ENCODE measurements at regions not wholly inside any gene's neighbourhood (a gene's known extent, or its start where the extent isn't known, plus 50 kb on each side); places are given as distances from the start of the nearest gene placed in this dataset.

DNA sequence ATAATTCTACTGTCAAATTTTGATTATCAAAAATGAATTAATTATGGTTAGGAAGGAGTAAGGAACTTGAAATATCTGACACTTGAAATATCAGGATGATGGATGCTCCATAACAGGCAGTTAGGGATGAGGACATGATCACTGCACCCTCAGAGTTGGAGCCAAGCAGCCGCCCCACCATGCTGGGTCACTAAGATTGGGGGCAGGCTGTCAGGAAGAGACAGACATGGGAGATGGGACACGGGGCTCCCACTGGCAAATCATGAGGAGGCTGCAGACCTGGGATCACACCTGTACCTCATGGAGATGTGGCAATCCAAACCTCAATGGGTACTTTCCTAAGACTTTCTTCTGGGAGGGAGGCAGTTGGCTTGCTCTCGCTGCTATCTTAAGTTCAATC lies 982.0 kb upstream of the ZEB2 start:
- Mint-ChIP-seq H3K4me1 (no peaks in the 10 kb centered on the region), H3K9me3 (no peaks in the 10 kb centered on the region), H3K27me3 (no peaks in the 10 kb centered on the region), H3K36me3 (ENCODE audit: low read depth) (no peaks in the 10 kb centered on the region), H3K4me3 (no peak overlapping the region), H3K27ac (no peak overlapping the region)
- no peak for DNase-seq
- no peak for ATAC-seq

DNA sequence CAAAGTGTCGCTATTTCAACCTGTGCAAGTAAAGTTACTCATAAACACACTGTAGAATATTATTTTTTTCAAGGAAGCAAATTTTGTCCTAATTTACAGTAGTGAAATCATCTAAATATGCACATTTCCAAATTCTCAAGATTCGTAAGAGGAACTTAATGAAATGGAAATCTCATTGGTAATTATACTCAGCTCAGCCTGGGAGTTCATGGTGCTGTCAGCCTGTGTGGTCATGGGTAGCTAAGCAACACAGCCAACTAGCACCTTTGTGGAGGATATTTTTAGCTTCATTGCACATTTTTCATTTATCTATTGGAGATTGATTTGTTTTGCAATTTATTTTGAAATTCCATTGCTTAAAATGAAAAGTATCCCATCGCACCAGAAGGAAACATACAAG lies 975.7 kb upstream of the ZEB2 start:
- Mint-ChIP-seq H3K4me3 (no peak overlapping the region), H3K27me3 (no peaks in the 10 kb centered on the region), H3K27ac (no peak overlapping the region), H3K4me1 (no peaks in the 10 kb centered on the region), H3K36me3 (ENCODE audit: low read depth) (no peaks in the 10 kb centered on the region), H3K9me3 (peaks cover 4% of the 10 kb centered on the region)
- no peak for ATAC-seq
- no peak for DNase-seq

DNA sequence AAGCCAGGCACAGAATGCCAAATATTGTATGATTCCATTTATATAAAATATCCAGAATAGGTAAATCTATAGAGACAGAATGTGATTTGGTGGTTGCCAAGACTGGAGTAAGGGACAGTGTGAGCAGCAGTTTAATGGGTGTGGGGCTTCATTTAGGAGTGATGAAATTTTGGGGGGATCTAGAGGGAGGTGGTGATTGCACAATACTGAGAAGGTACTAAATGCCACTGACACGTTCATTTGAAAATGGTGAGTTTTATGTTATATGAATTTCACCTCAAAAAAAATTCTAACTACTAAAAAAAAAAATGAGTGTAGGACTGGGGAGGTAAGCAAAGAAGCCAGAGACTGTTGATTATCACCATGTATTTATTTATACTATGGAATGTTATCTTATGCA lies 974.5 kb upstream of the ZEB2 start:
- no peaks in the 10 kb centered on the region for H3K36me3 Mint-ChIP-seq (ENCODE audit: low read depth)
- H3K9me3 Mint-ChIP-seq = peaks cover 4% of the 10 kb centered on the region
- no peaks in the 10 kb centered on the region for H3K4me1 Mint-ChIP-seq
- DNase-seq = no peak
- no peak overlapping the region for H3K4me3 Mint-ChIP-seq
- no peak overlapping the region for H3K27ac Mint-ChIP-seq
- no peak for ATAC-seq
- H3K27me3 Mint-ChIP-seq = no peaks in the 10 kb centered on the region

DNA sequence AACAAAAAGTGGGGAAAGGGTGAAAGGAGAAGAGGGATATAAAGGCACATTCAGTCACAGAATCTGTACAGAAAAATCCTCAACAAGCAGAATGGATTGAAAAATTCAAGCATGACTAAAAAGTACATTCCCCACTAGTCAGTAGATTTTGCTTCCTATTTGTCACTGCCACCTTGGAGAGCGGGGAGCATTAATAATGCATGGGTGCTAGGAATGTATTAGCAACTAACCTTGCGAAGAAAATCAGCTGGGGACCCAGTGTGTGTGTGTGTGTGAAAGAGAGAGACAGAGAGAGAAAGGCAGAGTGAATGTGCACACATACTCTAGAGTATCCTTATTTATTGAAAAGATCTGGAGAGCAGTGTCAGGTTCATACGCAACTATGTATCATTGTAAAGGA lies 968.7 kb upstream of the ZEB2 start:
- peaks cover 4% of the 10 kb centered on the region for H3K9me3 Mint-ChIP-seq
- H3K4me3 Mint-ChIP-seq = no peak overlapping the region
- H3K27me3 Mint-ChIP-seq = no peaks in the 10 kb centered on the region
- no peak for DNase-seq
- no peak for ATAC-seq
- H3K4me1 Mint-ChIP-seq = no peaks in the 10 kb centered on the region
- no peak overlapping the region for H3K27ac Mint-ChIP-seq
- no peaks in the 10 kb centered on the region for H3K36me3 Mint-ChIP-seq (ENCODE audit: low read depth)

DNA sequence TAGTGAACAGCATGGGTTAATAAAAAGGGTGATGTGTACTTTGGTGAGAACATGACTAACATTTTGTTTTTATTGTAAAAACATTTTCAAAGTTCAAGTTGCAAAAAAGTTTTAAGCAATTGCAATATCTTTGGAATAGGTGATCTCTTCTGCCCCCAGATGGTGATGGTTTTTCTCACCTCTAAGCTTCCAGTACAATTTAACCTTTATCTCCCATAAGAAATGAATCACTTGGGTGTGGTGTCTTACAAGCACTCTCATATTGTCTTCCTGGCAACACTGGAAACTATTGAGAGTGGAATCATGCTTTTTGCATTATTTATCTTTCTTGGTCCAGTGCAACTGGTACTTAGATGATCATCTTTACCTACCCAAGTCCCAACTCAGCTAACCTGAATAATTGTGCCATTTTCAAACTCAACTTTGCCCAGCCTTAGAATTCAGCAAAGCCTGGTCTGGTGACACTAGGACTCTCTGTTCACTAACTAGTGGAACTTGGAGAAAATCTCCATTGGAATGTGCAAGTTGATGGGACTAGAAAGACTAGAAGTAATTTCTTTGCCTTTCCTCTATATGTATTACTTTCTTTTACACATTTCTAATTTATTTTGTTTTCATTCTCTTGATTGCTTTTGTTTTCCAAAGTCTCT lies 964.7 kb upstream of the ZEB2 start:
- H3K9me3 Mint-ChIP-seq = no peaks in the 10 kb centered on the region
- H3K36me3 Mint-ChIP-seq (ENCODE audit: low read depth) = no peaks in the 10 kb centered on the region
- H3K27me3 Mint-ChIP-seq = no peaks in the 10 kb centered on the region
- no peak overlapping the region for H3K27ac Mint-ChIP-seq
- DNase-seq (no peak), ATAC-seq (no peak)
- H3K4me3 Mint-ChIP-seq = no peak overlapping the region
- H3K4me1 Mint-ChIP-seq = no peaks in the 10 kb centered on the region

DNA sequence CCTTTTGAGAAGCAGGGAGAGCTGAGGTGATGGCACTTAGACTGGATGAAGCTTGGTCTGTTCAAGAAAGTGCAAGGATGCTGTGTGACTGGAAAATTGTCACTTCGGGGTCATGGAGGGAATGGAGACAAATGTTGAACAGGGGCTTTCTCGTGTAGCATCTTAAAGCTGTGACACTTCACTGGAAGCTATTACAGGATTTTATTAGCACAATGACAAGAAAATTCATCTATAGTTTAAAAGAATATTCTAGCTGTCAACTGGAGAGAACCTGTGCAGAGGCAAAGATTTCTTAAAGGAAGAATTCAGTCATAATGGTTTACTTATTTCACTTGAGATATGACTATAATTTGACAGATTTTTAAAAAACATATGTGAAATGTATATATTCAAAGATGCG lies 963.9 kb upstream of the ZEB2 start:
- Mint-ChIP-seq H3K27ac (no peak overlapping the region), H3K4me3 (no peak overlapping the region), H3K36me3 (ENCODE audit: low read depth) (no peaks in the 10 kb centered on the region), H3K9me3 (no peaks in the 10 kb centered on the region), H3K4me1 (no peaks in the 10 kb centered on the region), H3K27me3 (no peaks in the 10 kb centered on the region)
- DNase-seq = no peak
- no peak for ATAC-seq

DNA sequence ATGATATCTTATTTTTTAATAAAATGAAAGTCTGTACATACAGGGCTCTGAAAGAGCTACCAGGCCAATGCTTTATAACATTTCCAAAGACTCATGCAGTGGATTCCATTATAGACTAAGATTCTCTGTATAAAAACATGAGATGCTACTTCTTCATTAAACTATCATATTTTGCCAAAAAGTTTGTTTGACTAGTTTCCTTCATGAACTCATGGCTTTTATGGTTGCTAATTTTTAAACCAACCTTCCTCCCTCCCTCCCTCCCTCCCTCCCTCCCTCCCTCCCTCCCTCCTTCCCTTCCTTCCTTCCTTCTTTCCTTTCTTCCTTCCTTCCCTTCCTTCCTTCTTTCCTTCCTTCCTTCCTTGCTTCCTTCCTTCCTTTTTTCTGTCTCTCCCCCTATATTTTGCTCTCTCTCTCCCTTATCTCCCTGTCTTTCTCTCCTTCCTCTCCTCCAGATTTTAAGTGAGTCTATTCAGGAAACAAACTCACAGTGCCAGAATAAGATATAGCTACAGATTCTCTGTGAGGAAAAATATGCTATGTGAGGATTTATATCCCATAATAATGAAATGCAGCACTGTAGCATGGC lies 961.5 kb upstream of the ZEB2 start:
- ATAC-seq (no peak), DNase-seq (no peak)
- no peaks in the 10 kb centered on the region for H3K9me3 Mint-ChIP-seq
- H3K36me3 Mint-ChIP-seq (ENCODE audit: low read depth) = no peaks in the 10 kb centered on the region
- H3K4me1 Mint-ChIP-seq = no peaks in the 10 kb centered on the region
- no peak overlapping the region for H3K4me3 Mint-ChIP-seq
- H3K27me3 Mint-ChIP-seq = no peaks in the 10 kb centered on the region
- no peak overlapping the region for H3K27ac Mint-ChIP-seq

DNA sequence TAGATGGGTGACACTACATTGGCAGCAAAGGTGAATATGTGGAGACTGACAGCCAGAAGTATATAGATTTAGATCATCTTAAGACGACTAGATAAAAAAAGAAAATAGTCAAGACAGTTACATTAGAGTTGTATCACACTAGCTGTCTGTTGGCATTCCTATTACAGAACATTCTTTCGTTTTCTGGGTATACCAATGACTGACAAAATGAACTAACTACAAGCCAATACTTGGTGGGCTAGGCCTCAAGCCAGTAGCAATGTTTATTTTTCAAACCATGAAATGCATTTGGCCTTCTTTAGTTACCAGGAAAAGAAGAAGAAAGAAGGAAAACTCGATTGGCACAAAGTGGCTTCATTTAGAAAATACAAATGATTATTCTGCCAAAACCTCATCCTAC lies 944.9 kb upstream of the ZEB2 start:
- ATAC-seq (no peak), DNase-seq (no peak)
- no peaks in the 10 kb centered on the region for H3K4me1 Mint-ChIP-seq
- H3K4me3 Mint-ChIP-seq = no peak overlapping the region
- H3K27me3 Mint-ChIP-seq = peaks cover 2% of the 10 kb centered on the region
- no peak overlapping the region for H3K27ac Mint-ChIP-seq
- H3K9me3 Mint-ChIP-seq = no peaks in the 10 kb centered on the region
- H3K36me3 Mint-ChIP-seq (ENCODE audit: low read depth) = no peaks in the 10 kb centered on the region

DNA sequence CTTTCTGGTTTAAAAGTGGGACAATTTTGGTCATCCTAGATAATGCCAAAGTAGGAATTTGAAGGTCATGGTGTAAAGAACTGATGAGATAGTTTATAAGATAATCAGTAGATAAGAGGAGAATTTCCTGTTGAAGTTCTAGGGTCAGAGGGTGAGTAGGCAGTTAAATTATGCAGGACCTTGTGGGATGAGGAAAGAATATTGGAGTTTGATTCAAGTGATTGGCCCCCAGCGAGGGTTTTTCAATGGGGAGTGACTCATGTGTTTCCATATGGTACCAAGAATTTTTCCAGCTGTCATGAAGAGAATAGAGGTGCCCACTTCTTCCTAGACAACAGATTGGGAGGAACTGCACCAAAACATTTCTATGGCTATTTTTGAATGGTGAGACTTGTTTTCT lies 940.2 kb upstream of the ZEB2 start:
- no peaks in the 10 kb centered on the region for H3K36me3 Mint-ChIP-seq (ENCODE audit: low read depth)
- ATAC-seq = no peak
- no peaks in the 10 kb centered on the region for H3K4me1 Mint-ChIP-seq
- DNase-seq = no peak
- H3K9me3 Mint-ChIP-seq = no peaks in the 10 kb centered on the region
- no peak overlapping the region for H3K4me3 Mint-ChIP-seq
- H3K27ac Mint-ChIP-seq = no peak overlapping the region
- H3K27me3 Mint-ChIP-seq = peaks cover 4% of the 10 kb centered on the region

DNA sequence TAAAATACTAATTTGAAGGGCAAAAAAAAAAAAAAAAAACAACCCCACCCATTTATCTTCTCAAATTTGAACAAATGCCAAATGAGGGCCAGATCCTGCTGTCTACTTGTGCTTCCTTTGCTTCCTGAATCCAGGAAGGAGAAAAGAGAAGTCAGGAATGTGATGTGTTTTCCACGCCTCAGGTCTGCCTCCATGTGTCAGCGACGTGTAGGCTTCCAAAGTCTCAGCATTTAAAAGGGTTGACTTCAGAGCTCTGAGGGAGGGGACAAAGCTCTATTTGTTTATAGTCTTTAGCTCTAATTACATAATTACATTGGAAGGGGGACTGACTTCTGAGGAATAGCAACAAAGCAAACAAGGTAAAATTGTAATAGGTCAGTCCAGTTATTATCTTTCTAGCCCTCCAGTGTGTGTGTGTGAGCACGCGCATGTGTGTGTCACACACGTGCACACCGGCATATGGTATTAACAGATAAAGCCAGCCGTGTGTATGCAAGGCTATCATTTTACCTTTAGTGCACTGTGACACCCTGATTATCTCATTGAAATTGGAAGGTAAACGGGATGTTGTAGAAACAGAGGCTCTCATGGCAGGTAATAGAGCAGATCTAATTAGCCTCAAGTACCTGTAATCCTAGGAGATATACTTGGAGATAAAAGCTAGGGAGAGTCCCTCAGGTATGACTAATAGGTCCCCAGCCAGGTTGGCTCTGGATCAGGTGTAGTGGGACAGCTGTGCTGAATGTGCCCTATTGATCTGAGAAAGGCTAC lies 911.4 kb upstream of the ZEB2 start:
- no peaks in the 10 kb centered on the region for H3K4me1 Mint-ChIP-seq
- no peaks in the 10 kb centered on the region for H3K36me3 Mint-ChIP-seq (ENCODE audit: low read depth)
- peaks cover 4% of the 10 kb centered on the region for H3K9me3 Mint-ChIP-seq
- no peak for DNase-seq
- no peak overlapping the region for H3K4me3 Mint-ChIP-seq
- no peak for ATAC-seq
- peaks cover 4% of the 10 kb centered on the region for H3K27me3 Mint-ChIP-seq
- H3K27ac Mint-ChIP-seq = no peak overlapping the region

DNA sequence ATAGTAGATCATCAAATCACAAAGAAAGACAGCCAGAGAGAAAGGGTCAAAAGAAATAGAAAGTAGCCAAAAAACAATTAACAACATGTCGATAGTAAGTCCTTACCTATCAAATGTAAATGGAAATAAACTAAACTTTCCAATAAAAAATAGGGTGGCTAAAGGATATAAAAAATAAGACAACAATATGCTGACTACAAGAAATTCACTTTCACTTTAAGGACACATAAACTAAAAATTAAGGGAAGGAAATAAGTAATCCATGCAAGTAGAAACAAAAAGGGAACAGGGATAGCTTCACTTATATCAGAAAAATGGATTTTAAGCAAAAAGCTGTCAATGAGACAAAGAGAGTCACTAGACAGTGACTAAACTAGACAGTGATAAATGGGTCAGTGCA lies 903.9 kb upstream of the ZEB2 start:
- H3K9me3 Mint-ChIP-seq = peaks cover 32% of the 10 kb centered on the region
- no peak overlapping the region for H3K27ac Mint-ChIP-seq
- peaks cover 5% of the 10 kb centered on the region for H3K27me3 Mint-ChIP-seq
- no peak overlapping the region for H3K4me3 Mint-ChIP-seq
- DNase-seq (no peak), ATAC-seq (no peak)
- H3K4me1 Mint-ChIP-seq = no peaks in the 10 kb centered on the region
- H3K36me3 Mint-ChIP-seq (ENCODE audit: low read depth) = peaks cover 2% of the 10 kb centered on the region

DNA sequence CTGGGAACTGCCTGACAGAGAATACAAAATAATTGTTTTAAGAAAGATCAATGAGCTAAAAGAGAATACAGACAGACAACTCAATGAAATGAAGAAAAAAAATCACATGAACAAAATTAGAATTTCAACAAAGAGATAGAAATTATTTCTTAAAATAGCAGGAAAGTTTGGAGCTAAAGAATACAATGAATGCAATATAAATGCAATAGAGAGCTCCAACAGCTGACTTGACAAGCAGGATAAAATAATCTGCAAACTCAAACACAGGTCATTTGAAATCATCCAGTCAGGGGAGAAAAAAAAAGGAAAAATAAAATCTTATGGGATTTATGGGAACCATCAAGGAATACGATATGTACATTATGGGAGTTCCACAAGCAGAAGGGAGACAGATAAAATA lies 902.7 kb upstream of the ZEB2 start:
- Mint-ChIP-seq H3K27ac (no peak overlapping the region), H3K27me3 (peaks cover 5% of the 10 kb centered on the region), H3K4me1 (no peaks in the 10 kb centered on the region), H3K4me3 (no peak overlapping the region), H3K36me3 (ENCODE audit: low read depth) (peaks cover 2% of the 10 kb centered on the region), H3K9me3 (peaks cover 32% of the 10 kb centered on the region)
- ATAC-seq = no peak
- DNase-seq = no peak

DNA sequence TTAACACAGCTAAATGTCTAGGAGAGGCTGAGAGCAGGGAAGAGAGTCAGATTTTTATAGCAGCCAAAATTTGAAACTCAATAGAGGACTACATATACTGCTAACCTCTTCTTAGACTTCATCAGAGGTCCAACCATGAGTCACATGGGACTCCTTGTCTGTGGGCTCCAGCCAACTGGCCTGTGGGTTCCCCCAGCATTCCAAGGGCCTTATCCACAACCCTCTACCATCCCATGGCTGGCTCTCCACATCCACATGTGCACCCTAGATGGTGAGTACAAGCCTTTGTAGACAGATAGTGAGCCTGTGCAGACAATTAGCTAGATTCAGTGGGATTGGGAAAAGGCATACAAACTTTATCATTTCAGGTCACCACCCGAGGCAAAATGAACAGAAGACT lies 901.9 kb upstream of the ZEB2 start:
- H3K4me1 Mint-ChIP-seq = no peaks in the 10 kb centered on the region
- no peak overlapping the region for H3K27ac Mint-ChIP-seq
- DNase-seq = no peak
- peaks cover 5% of the 10 kb centered on the region for H3K27me3 Mint-ChIP-seq
- H3K9me3 Mint-ChIP-seq = peaks cover 32% of the 10 kb centered on the region
- no peak for ATAC-seq
- peaks cover 2% of the 10 kb centered on the region for H3K36me3 Mint-ChIP-seq (ENCODE audit: low read depth)
- H3K4me3 Mint-ChIP-seq = no peak overlapping the region

DNA sequence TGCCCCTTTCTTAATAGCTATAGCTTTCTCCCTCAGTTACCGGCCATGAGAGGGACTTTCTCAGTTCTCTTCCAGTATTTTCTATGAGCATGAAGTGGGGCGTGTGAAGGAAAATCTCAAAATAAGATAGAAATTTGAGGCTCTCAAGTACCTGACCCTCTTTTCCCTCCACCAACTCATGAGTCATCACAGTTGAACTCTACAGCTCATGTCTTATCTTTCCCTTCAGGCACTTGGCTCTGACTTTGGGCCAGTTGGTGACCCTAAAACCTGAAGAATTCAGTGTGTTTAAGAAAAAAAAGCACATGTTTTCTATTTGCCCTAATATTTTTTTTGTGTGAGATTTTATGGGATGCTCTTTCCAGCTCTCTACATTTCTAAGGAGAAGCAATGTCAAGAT lies 896.7 kb upstream of the ZEB2 start:
- Mint-ChIP-seq H3K27me3 (peaks cover 9% of the 10 kb centered on the region), H3K9me3 (peaks cover 15% of the 10 kb centered on the region), H3K4me1 (peaks cover 6% of the 10 kb centered on the region), H3K4me3 (no peak overlapping the region), H3K27ac (no peak overlapping the region), H3K36me3 (ENCODE audit: low read depth) (peaks cover 4% of the 10 kb centered on the region)
- ATAC-seq (no peak), DNase-seq (no peak)

DNA sequence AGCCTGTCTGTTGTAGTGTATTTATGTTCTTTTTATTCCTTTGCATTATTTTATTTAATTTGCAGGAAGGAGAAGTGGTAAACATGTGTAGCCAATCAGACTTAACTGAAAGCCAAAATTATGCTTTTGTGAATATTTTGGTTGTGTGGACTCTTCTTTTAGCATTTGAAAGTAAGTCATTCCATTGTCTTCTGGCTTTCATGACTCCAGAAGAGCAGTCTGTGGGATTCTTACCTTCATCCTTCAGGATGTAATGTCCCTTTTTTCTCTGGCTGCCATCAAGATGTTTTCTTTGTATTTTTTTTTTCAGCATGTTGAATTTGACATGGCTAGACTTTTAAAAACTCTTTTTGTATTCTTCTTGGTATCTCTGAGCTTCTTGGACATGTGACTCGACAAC lies 895.2 kb upstream of the ZEB2 start:
- Mint-ChIP-seq H3K4me1 (peaks cover 21% of the 10 kb centered on the region), H3K4me3 (no peak overlapping the region), H3K27ac (no peak overlapping the region), H3K27me3 (peaks cover 17% of the 10 kb centered on the region), H3K36me3 (ENCODE audit: low read depth) (peaks cover 4% of the 10 kb centered on the region), H3K9me3 (peaks cover 9% of the 10 kb centered on the region)
- ATAC-seq (no peak), DNase-seq (no peak)
